H9 (cell line): ENCODE measurements at regions not wholly inside any gene's neighbourhood (a gene's known extent, or its start where the extent isn't known, plus 50 kb on each side); places are given as distances from the start of the nearest gene placed in this dataset.

ENCODE experiments used
- DNase-seq: peaks from one replicate; pipeline ENCODE4 v3.0.0-alpha.2; 2017
- H2AFZ ChIP-seq: one replicate; pipeline ENCODE4 v1.6.1; 2013; ENCODE audit warnings: mild to moderate bottlenecking, low read length, control low read depth, moderate library complexity
- H2AK5ac ChIP-seq: 2 replicates; pipeline ENCODE4 v1.6.1; 2013; ENCODE audit warnings: low read length, control low read depth, mixed read lengths; ENCODE audit not compliant: insufficient read length
- H2BK120ac ChIP-seq: one replicate; pipeline ENCODE4 v1.6.1; 2013; ENCODE audit warnings: low read depth, mild to moderate bottlenecking, low read length, control low read depth, inconsistent platforms; ENCODE audit not compliant: poor library complexity, severe bottlenecking
- H2BK12ac ChIP-seq: 2 replicates; pipeline ENCODE4 v1.6.1; 2013; ENCODE audit warnings: low read length, control low read depth, mixed read lengths, low read depth; ENCODE audit not compliant: insufficient read length
- H2BK15ac ChIP-seq: 2 replicates; pipeline ENCODE4 v1.6.1; 2013; ENCODE audit warnings: low read depth, low read length, control low read depth
- H2BK20ac ChIP-seq: one replicate; pipeline ENCODE4 v1.6.1; 2013; ENCODE audit warnings: low read depth, mild to moderate bottlenecking, low read length, control low read depth, inconsistent platforms; ENCODE audit not compliant: poor library complexity, severe bottlenecking
- H2BK5ac ChIP-seq: 2 replicates; pipeline ENCODE4 v1.6.1; 2013; ENCODE audit warnings: low read length, control low read depth, mixed read lengths; ENCODE audit not compliant: insufficient read length
- H3K14ac ChIP-seq: 2 replicates; pipeline ENCODE4 v1.6.1; 2013; ENCODE audit warnings: low read length, control low read depth; ENCODE audit not compliant: insufficient read depth
- H3K18ac ChIP-seq: 2 replicates; pipeline ENCODE4 v1.6.1; 2013; ENCODE audit warnings: low read depth, mild to moderate bottlenecking, mixed read lengths, low read length, control low read depth; ENCODE audit not compliant: insufficient read length
- H3K23ac ChIP-seq: 2 replicates; pipeline ENCODE4 v1.6.1; 2013; ENCODE audit warnings: low read length, control low read depth, mixed read lengths, low read depth; ENCODE audit not compliant: insufficient read length
- H3K23me2 ChIP-seq: 2 replicates; pipeline ENCODE4 v1.6.1; 2013; ENCODE audit warnings: low read depth, mild to moderate bottlenecking, mixed read lengths, low read length, control low read depth; ENCODE audit not compliant: insufficient read length, poor library complexity, severe bottlenecking
- H3K27ac ChIP-seq: 2 replicates; pipeline ENCODE4 v1.5.1; 2013; ENCODE audit warnings: low read length, control low read depth, mixed read lengths, low read depth; ENCODE audit not compliant: insufficient read length
- H3K27me3 ChIP-seq: 2 replicates; pipeline ENCODE4 v1.6.1; 2013; ENCODE audit warnings: low read length, control low read depth, inconsistent platforms; ENCODE audit not compliant: insufficient read depth
- H3K4ac ChIP-seq: 2 replicates; pipeline ENCODE4 v1.6.1; 2013; ENCODE audit warnings: low read depth, mild to moderate bottlenecking, control low read depth, inconsistent platforms, low read length, moderate library complexity
- H3K4me1 ChIP-seq: 2 replicates; pipeline ENCODE4 v1.6.1; 2013; ENCODE audit warnings: low read length, control low read depth, inconsistent platforms; ENCODE audit not compliant: insufficient read depth
- H3K4me2 ChIP-seq: 2 replicates; pipeline ENCODE4 v1.6.1; 2013; ENCODE audit warnings: low read length, control low read depth, mixed read lengths; ENCODE audit not compliant: insufficient read length, insufficient read depth
- H3K56ac ChIP-seq: 2 replicates; pipeline ENCODE4 v1.6.1; 2013; ENCODE audit warnings: low read depth, mild to moderate bottlenecking, mixed read lengths, low read length, control low read depth; ENCODE audit not compliant: insufficient read length
- H3K79me1 ChIP-seq: 2 replicates; pipeline ENCODE4 v1.6.1; 2013; ENCODE audit warnings: low read depth, mild to moderate bottlenecking, moderate library complexity, low read length, control low read depth, inconsistent platforms; ENCODE audit not compliant: insufficient read depth, poor library complexity, severe bottlenecking
- H3K79me2 ChIP-seq: 2 replicates; pipeline ENCODE4 v1.6.1; 2013; ENCODE audit warnings: low read length, control low read depth, inconsistent platforms; ENCODE audit not compliant: insufficient read depth
- H3K9ac ChIP-seq: 2 replicates; pipeline ENCODE4 v1.6.1; 2013; ENCODE audit warnings: low read length, control low read depth, mixed read lengths; ENCODE audit not compliant: insufficient read length; ENCODE audit errors: extremely low read depth
- H3K9me3 ChIP-seq: one replicate; pipeline ENCODE4 v1.6.1; 2013; ENCODE audit warnings: low read depth, low read length, inconsistent platforms; ENCODE audit not compliant: control insufficient read depth
- H3T11ph ChIP-seq: one replicate; pipeline ENCODE4 v1.6.1; 2013; ENCODE audit warnings: mild to moderate bottlenecking, low read length, control low read depth, inconsistent platforms
- H4K20me1 ChIP-seq: one replicate; pipeline ENCODE4 v1.6.1; 2013; ENCODE audit not compliant: control insufficient read depth, insufficient read length, insufficient read depth
- H4K5ac ChIP-seq: 2 replicates; pipeline ENCODE4 v1.6.1; 2013; ENCODE audit warnings: low read depth, mild to moderate bottlenecking, mixed read lengths, low read length, control low read depth; ENCODE audit not compliant: insufficient read length
- H4K8ac ChIP-seq: replicated peaks from 2 replicates; pipeline ENCODE4 v1.6.1; 2013; ENCODE audit warnings: low read length, control low read depth, mixed read lengths, low read depth; ENCODE audit not compliant: insufficient read length
- H4K91ac ChIP-seq: 2 replicates; pipeline ENCODE4 v1.6.1; 2013; ENCODE audit warnings: low read depth, mild to moderate bottlenecking, moderate library complexity, mixed read lengths, low read length, control low read depth; ENCODE audit not compliant: insufficient read length
- H3K27ac Mint-ChIP-seq, 3 experiments: 2 replicates in 2 of 3; 3 replicates in 1 of 3; pipeline ENCODE4 v1.8.0; 2020 to 2021; ENCODE audit warnings: mixed read lengths in 3 of 3, mild to moderate bottlenecking in 1 of 3, moderate library complexity in 1 of 3
- H3K27me3 Mint-ChIP-seq: 2 replicates; pipeline ENCODE4 v1.8.0; 2021; ENCODE audit warnings: low read depth, mild to moderate bottlenecking, moderate library complexity, mixed read lengths
- H3K36me3 Mint-ChIP-seq, 3 experiments: 2 replicates in 2 of 3; 3 replicates in 1 of 3; pipeline ENCODE4 v1.8.0; 2020 to 2021; ENCODE audit warnings: low read depth in 3 of 3, mixed read lengths in 3 of 3; ENCODE audit not compliant: insufficient read depth in 1 of 3
- H3K4me1 Mint-ChIP-seq, 2 experiments: 2 replicates each; pipeline ENCODE4 v1.8.0; 2020; ENCODE audit warnings: mixed read lengths in 2 of 2
- H3K4me3 Mint-ChIP-seq, 2 experiments: 2 replicates in 1 of 2; 3 replicates in 1 of 2; pipeline ENCODE4 v1.8.0; 2020 to 2021; ENCODE audit warnings: mild to moderate bottlenecking in 2 of 2, mixed read lengths in 2 of 2, moderate library complexity in 1 of 2
- H3K9me3 Mint-ChIP-seq, 2 experiments: 2 replicates in 1 of 2; 3 replicates in 1 of 2; pipeline ENCODE4 v1.8.0; 2020; ENCODE audit warnings: mild to moderate bottlenecking in 2 of 2, mixed read lengths in 2 of 2, moderate library complexity in 1 of 2
- CTCF ChIP-seq: fragments of 200-600 bp; sonication (generic); conservative IDR thresholded peaks from 3 replicates; pipeline ENCODE4 v1.8.0; 2021; ENCODE audit warnings: antibody characterized with exemption, mild to moderate bottlenecking
- WGBS: extraction: QIAGEN DNeasy Blood & Tissue Kit; methylation state at CpG from one replicate; pipeline ENCODE4 v1.1.7; 2013; ENCODE audit warnings: missing lambda C conversion rate, low lambda C conversion rate, mixed read lengths; ENCODE audit not compliant: insufficient read length; ENCODE audit errors: extremely low coverage; 5-methylcytosine and 5-hydroxymethylcytosine counted together

GRCh38 chr4:24032371-24032989 lies 142.6 kb upstream of the PPARGC1A start:
- peak; percentile 60 for TF ChIP-seq CTCF
- Histone ChIP-seq H3K27me3 (no peaks in the 10 kb centered on the region), H3K14ac (no peak overlapping the region), H3K4ac (no peak overlapping the region), H4K91ac (no peak overlapping the region), H3K23ac (no peak overlapping the region), H2BK15ac (no peak overlapping the region), H2AFZ (no peak overlapping the region), H2AK5ac (no peak overlapping the region), H3K23me2 (no peaks in the 10 kb centered on the region), H3K4me1 (peaks cover 3% of the 10 kb centered on the region; the same call in 1 of the 2 replicates), H3K9me3 (no peaks in the 10 kb centered on the region), H2BK5ac (no peak overlapping the region), H3T11ph (no peak overlapping the region), H4K8ac (no peak overlapping the region), H3K79me1 (no peaks in the 10 kb centered on the region), H3K56ac (no peak overlapping the region), H2BK120ac (no peak overlapping the region), H3K27ac (no peak overlapping the region), H3K9ac (no peak overlapping the region), H2BK20ac (no peak overlapping the region), H4K20me1 (no peaks in the 10 kb centered on the region), H2BK12ac (no peak overlapping the region), H3K79me2 (no peaks in the 10 kb centered on the region), H4K5ac (no peak overlapping the region), H3K4me2 (no peak overlapping the region), H3K18ac (no peak overlapping the region)
- DNase-seq: no peak
- no peaks in the 10 kb centered on the region for H3K27me3 Mint-ChIP-seq
- H3K4me3 Mint-ChIP-seq: no peak overlapping the region
- no peaks in the 10 kb centered on the region for H3K36me3 Mint-ChIP-seq
- peaks cover 11 to 22% of the 10 kb centered on the region in 2 experiments; a peak in 3 of 4 replicates for H3K4me1 Mint-ChIP-seq
- H3K9me3 Mint-ChIP-seq: no peaks in the 10 kb centered on the region
- H3K27ac Mint-ChIP-seq: no peak overlapping the region; a peak in 1 of 7 replicates
- no CpG with 5 or more reads among the region's 2 CpGs for WGBS
